ENCODE measurements at regions not wholly inside any gene's neighbourhood (a gene's known extent, or its start where the extent isn't known, plus 50 kb on each side); places are given as distances from the start of the nearest gene placed in this dataset.

GRCh38 chr2:121004359-121004758 is 268.7 kb downstream of the GLI2 start:
- TF ChIP-seq ZNF274 (IDR thresholded peaks at IDR 0.05; ENCODE audit: low read depth, low read length) (no peak), YY1 (IDR thresholded peaks at IDR 0.05; ENCODE audit: insufficient read depth, insufficient read length) (no peak)
